T-helper 2 cell treated with Interferon-gamma antibody and Interleukin-4, amounts not matched to agents 5 μg/mL and 100 μg/mL, for 36 hours (primary cell): ENCODE measurements at regions not wholly inside any gene's neighbourhood (a gene's known extent, or its start where the extent isn't known, plus 50 kb on each side); places are given as distances from the start of the nearest gene placed in this dataset.
A peak's percentile ranks its signal among the peaks of the same experiment; 100 is the strongest.

Source experiments
- DNase-seq: peaks from one replicate; pipeline ENCODE4 v3.0.0; 2021; ENCODE audit warnings: low spot score
- H3K27ac Mint-ChIP-seq: one replicate; pipeline ENCODE4 v1.8.0; 2021; ENCODE audit warnings: mild to moderate bottlenecking, mixed read lengths
- H3K27me3 Mint-ChIP-seq: one replicate; pipeline ENCODE4 v1.8.0; 2021; ENCODE audit warnings: low read depth, mixed read lengths
- H3K36me3 Mint-ChIP-seq: one replicate; pipeline ENCODE4 v1.8.0; 2021; ENCODE audit warnings: low read depth, mixed read lengths
- H3K4me1 Mint-ChIP-seq: one replicate; pipeline ENCODE4 v1.8.0; 2021; ENCODE audit warnings: low read depth, mixed read lengths
- H3K4me3 Mint-ChIP-seq: one replicate; pipeline ENCODE4 v1.8.0; 2022; ENCODE audit warnings: mild to moderate bottlenecking, moderate library complexity, mixed read lengths
- H3K9me3 Mint-ChIP-seq: one replicate; pipeline ENCODE4 v1.8.0; 2021; ENCODE audit warnings: mixed read lengths

DNA sequence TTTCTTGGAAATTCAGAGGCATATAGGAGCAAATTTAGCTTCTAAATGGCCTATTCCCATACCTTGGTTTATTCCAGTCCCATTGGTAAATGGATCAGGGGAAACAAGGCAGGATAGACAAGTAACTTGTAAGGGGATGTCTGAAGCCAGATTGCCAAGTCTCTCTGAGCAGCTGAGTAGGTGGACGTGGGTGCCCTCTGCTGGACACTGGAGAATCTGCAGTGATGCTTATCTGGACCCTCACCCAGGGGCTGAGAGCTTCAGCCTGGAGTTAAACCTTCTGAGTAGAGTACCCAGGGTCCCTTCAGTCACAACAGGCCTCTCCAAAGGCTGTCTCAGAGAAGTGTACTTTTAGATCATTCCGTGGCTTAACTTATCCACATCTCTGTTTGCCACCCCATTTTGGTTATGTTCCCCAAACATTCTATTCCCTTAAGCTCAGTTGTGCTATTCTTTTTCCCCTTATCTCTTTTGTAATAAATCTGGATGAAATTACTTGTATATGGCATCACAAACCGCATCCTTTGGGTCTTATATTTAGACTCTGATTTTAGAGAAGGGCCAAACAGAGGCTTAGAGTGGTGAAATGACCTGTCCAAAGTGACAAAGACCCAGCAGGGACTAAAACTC is 218.3 kb upstream of the GLRA1 start:
- Mint-ChIP-seq H3K4me3 (no peak overlapping the region), H3K9me3 (no peaks in the 10 kb centered on the region), H3K4me1 (no peaks in the 10 kb centered on the region), H3K36me3 (no peaks in the 10 kb centered on the region), H3K27me3 (no peaks in the 10 kb centered on the region), H3K27ac (no peak overlapping the region)
- peak; percentile 9 for DNase-seq

GRCh38 chr5:152140347-152140746 is 215.7 kb upstream of the GLRA1 start:
- Mint-ChIP-seq H3K36me3 (no peaks in the 10 kb centered on the region), H3K4me3 (no peak overlapping the region), H3K27me3 (no peaks in the 10 kb centered on the region), H3K9me3 (no peaks in the 10 kb centered on the region), H3K27ac (no peak overlapping the region), H3K4me1 (no peaks in the 10 kb centered on the region)
- no peak for DNase-seq

- H3K27ac Mint-ChIP-seq, result no peak overlapping the region
- no peaks in the 10 kb centered on the region for H3K4me1 Mint-ChIP-seq
- H3K27me3 Mint-ChIP-seq, result no peaks in the 10 kb centered on the region
- H3K36me3 Mint-ChIP-seq, result no peaks in the 10 kb centered on the region
- no peak for DNase-seq
- H3K4me3 Mint-ChIP-seq, result no peak overlapping the region
- no peaks in the 10 kb centered on the region for H3K9me3 Mint-ChIP-seq
Measured at GRCh38 chr5:152137063-152137462, 212.4 kb upstream of the GLRA1 start.

DNA sequence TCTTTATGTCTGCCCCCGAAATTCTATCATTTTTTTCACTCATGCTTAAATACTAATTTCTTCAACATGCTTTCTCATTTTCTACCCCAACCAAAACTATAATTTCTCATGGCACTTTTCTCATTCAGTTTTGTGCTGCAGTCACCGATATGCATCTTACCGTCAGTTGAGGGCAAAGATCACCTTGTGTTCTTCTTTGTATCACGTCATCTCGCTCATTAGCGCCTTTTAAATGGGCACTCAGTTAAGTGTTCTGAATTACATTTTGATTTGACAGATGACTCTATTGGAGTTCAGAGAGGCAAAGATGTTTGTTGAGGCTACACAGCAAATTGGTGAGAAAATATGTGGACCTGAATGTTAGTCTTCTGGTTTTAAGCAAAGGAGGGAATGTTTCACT is 211.7 kb upstream of the GLRA1 start:
- no peak for DNase-seq
- H3K27me3 Mint-ChIP-seq, result no peaks in the 10 kb centered on the region
- no peaks in the 10 kb centered on the region for H3K9me3 Mint-ChIP-seq
- H3K4me3 Mint-ChIP-seq, result no peak overlapping the region
- H3K4me1 Mint-ChIP-seq, result no peaks in the 10 kb centered on the region
- no peak overlapping the region for H3K27ac Mint-ChIP-seq
- H3K36me3 Mint-ChIP-seq, result no peaks in the 10 kb centered on the region

DNA sequence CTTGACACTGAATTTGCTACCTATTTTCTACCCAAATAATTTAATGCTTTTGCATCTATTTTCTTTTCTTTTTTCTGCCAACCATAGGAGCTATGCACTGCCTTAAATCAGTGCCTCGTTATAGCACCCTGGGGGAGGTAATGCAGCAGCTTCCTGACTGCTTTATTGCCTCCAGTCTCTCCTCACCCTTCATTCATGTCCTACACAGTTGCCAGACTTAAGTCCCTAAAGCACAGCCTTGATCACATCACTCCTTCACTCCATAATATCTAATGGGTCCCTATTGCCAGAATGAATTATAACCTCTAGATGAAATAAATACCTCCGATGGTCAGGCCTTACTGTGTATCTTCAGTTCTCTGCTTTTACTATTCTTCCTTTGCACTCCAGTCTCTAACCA is 211.2 kb upstream of the GLRA1 start:
- Mint-ChIP-seq H3K9me3 (no peaks in the 10 kb centered on the region), H3K4me3 (no peak overlapping the region), H3K27ac (no peak overlapping the region), H3K27me3 (no peaks in the 10 kb centered on the region), H3K36me3 (no peaks in the 10 kb centered on the region), H3K4me1 (no peaks in the 10 kb centered on the region)
- no peak for DNase-seq

- Mint-ChIP-seq H3K4me1 (no peaks in the 10 kb centered on the region), H3K27me3 (no peaks in the 10 kb centered on the region), H3K4me3 (no peak overlapping the region), H3K36me3 (no peaks in the 10 kb centered on the region), H3K27ac (no peak overlapping the region), H3K9me3 (no peaks in the 10 kb centered on the region)
- no peak for DNase-seq
Measured at GRCh38 chr5:152125661-152126205, 201.1 kb upstream of the GLRA1 start.

GRCh38 chr5:152124409-152125041 is 199.9 kb upstream of the GLRA1 start:
- no peak overlapping the region for H3K4me3 Mint-ChIP-seq
- H3K36me3 Mint-ChIP-seq, result no peaks in the 10 kb centered on the region
- DNase-seq, result no peak
- H3K4me1 Mint-ChIP-seq, result no peaks in the 10 kb centered on the region
- no peaks in the 10 kb centered on the region for H3K9me3 Mint-ChIP-seq
- H3K27ac Mint-ChIP-seq, result no peak overlapping the region
- H3K27me3 Mint-ChIP-seq, result no peaks in the 10 kb centered on the region

DNA sequence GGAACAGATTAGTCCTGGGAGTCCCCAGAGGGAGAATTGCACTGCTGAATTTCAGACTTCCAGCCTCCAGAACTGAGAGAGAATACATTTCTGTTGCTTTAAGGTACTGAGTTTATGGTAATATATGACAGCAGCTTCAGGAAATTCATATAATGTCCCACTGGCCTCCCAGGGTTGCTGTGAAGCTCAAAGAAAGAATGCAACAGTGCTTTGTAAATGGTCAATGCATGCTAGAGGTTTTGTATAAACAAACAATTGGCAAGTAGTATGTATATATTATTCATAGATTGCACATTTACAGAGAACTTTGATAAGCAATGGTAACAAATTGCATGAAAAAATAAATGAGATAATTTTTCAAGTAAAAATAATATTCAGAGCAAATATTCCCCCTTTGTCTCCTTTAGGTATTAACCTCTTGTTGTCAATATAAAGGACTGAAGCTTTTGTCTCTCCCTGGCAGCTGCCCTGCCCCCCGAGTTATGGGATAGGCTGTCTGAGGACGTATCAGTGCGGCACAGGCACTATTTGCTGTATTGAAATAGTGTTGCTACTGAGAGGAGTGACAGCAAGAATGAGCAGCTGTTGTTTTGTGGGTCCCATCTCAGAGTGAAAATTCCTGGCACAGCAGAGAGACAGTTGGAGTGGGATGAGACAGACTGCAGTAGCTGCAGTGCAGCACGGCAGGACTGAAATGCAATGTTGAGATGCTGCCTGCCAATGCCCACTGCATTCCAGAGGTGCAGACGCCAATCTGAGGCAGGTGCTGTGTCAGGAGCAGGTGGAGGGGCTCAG is 194.2 kb upstream of the GLRA1 start:
- H3K4me3 Mint-ChIP-seq, result no peak overlapping the region
- no peak for DNase-seq
- no peaks in the 10 kb centered on the region for H3K36me3 Mint-ChIP-seq
- no peaks in the 10 kb centered on the region for H3K9me3 Mint-ChIP-seq
- no peaks in the 10 kb centered on the region for H3K4me1 Mint-ChIP-seq
- H3K27me3 Mint-ChIP-seq, result no peaks in the 10 kb centered on the region
- no peak overlapping the region for H3K27ac Mint-ChIP-seq

DNA sequence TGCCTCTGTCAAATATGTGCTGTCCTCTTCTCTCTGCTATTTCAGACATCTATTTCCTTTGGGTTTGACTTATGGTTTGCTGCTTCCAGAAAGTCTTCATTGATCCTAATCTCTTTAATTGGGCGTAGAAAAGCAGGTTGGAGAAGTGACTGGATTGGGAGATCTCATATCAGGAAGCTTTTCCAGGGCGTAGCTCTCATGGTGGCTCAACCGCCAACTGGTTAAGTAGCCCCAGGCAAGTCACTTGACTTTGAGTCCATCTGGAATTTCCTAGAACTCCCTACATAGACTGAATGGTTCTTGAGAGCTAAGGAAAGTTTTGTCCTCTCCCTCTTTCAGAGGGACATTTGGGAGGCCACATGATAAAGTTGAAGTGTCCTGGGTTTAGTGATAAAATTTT is 192.3 kb upstream of the GLRA1 start:
- Mint-ChIP-seq H3K27me3 (no peaks in the 10 kb centered on the region), H3K27ac (no peak overlapping the region), H3K36me3 (no peaks in the 10 kb centered on the region), H3K9me3 (no peaks in the 10 kb centered on the region), H3K4me1 (no peaks in the 10 kb centered on the region), H3K4me3 (no peak overlapping the region)
- no peak for DNase-seq

DNA sequence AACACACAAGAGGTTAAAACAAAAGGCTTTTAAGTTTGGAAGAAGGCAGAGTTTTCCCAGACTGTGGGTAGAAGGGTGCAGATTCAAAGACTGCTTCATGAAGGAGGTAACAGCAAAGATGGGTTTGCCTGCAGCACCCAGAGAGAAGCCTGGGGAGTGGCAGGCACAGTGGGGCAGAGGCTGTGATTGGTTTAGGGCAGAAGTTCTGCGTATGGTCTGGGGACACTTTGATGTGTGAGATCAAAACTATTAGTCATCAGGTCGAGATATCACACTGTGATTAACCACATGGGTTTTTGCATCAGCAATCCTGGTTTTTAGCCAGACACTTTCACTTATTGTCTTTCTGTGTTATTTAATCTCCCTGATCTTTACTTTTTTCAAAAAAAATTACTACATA is 188.8 kb upstream of the GLRA1 start:
- H3K9me3 Mint-ChIP-seq, result no peaks in the 10 kb centered on the region
- H3K4me1 Mint-ChIP-seq, result no peaks in the 10 kb centered on the region
- no peaks in the 10 kb centered on the region for H3K27me3 Mint-ChIP-seq
- H3K27ac Mint-ChIP-seq, result no peak overlapping the region
- no peak overlapping the region for H3K4me3 Mint-ChIP-seq
- DNase-seq, result peak; percentile 14
- H3K36me3 Mint-ChIP-seq, result no peaks in the 10 kb centered on the region

DNA sequence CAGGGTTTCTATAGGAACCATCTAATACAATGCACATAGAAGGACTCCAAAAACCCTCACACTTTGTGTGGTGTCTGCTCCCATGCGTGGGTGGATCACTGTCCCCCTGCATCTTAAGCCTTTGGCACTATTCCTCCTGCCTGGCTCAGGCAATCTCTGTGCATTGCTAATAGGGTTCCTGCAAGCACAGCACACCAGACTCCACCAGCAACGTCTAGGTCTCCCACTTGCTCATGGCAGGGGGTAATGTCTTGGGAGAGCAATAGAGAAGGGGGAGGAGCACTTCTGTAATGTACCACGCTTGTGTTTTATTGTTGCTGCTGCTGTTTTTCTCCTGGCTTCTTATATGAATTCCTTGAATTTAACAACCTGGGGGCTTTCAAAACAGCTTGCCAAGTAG is 182.6 kb upstream of the GLRA1 start:
- Mint-ChIP-seq H3K9me3 (no peaks in the 10 kb centered on the region), H3K4me1 (no peaks in the 10 kb centered on the region), H3K27me3 (no peaks in the 10 kb centered on the region), H3K4me3 (no peak overlapping the region), H3K27ac (no peak overlapping the region), H3K36me3 (no peaks in the 10 kb centered on the region)
- DNase-seq, result no peak

GRCh38 chr5:152106571-152106970 is 181.9 kb upstream of the GLRA1 start:
- no peak for DNase-seq
- H3K4me3 Mint-ChIP-seq, result no peak overlapping the region
- H3K27me3 Mint-ChIP-seq, result no peaks in the 10 kb centered on the region
- no peak overlapping the region for H3K27ac Mint-ChIP-seq
- no peaks in the 10 kb centered on the region for H3K4me1 Mint-ChIP-seq
- H3K36me3 Mint-ChIP-seq, result no peaks in the 10 kb centered on the region
- no peaks in the 10 kb centered on the region for H3K9me3 Mint-ChIP-seq

DNA sequence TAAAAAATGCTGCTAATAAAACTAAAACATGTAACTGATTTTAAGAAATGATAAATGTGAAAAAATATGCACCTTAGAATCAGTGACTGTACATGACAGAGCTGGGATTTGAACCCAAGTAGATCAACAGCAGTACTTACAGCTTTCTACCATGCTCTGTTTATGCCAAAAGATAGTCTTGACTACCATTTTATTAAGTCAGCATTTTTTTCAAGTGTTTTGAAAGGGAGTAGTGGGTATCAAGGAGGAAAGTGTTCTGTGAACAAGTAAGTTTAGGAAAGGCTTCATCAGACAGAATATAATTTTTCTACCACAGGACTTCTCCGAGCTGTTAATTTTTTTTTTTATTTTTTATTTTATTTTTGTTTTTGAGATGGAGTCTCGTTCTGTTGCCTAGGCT is 180.4 kb upstream of the GLRA1 start:
- Mint-ChIP-seq H3K36me3 (no peaks in the 10 kb centered on the region), H3K27ac (no peak overlapping the region), H3K9me3 (no peaks in the 10 kb centered on the region), H3K4me3 (no peak overlapping the region), H3K4me1 (no peaks in the 10 kb centered on the region), H3K27me3 (no peaks in the 10 kb centered on the region)
- no peak for DNase-seq

DNA sequence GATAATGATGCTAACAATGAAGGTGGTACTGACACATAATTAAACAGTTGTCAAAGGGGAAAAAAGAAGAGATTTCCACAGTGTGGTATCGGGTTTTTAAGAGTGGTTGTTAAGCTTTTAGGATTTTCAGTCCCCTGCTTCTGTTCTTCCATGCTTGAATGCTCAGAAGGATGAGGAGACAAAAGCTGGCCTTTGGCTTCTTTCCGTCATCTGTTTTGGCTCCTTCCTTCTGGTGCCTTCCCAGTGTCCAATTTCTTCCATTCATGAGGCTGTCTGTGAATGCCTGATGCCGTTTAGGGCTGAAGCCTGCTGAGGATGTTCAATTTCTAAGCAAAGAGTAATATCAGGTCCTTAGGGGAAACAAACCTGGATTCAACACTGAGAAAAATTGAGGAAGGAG is 179.6 kb upstream of the GLRA1 start:
- Mint-ChIP-seq H3K27ac (no peak overlapping the region), H3K9me3 (no peaks in the 10 kb centered on the region), H3K4me3 (no peak overlapping the region), H3K4me1 (no peaks in the 10 kb centered on the region), H3K36me3 (no peaks in the 10 kb centered on the region), H3K27me3 (no peaks in the 10 kb centered on the region)
- DNase-seq, result no peak
